ENCODE measurements at regions not wholly inside any gene's neighbourhood (a gene's known extent, or its start where the extent isn't known, plus 50 kb on each side); places are given as distances from the start of the nearest gene placed in this dataset.

GRCh38 chr5:153116916-153117315 lies 373.6 kb upstream of the GRIA1 start:
- Histone ChIP-seq H3K27ac (ENCODE audit: low read length) (no peak overlapping the region), H3K9me3 (ENCODE audit: low read length) (0 out of 2 replicates have a peak, but pooled peaks cover 5% of the 10 kb centered on the region), H2AFZ (ENCODE audit: low read length) (no peak overlapping the region), H3K4me1 (ENCODE audit: insufficient read depth, low read length) (no peaks in the 10 kb centered on the region), H3K27me3 (ENCODE audit: low read length) (no peaks in the 10 kb centered on the region; the same call in 1 of the 2 replicates), H3K36me3 (ENCODE audit: low read depth, low read length) (no peaks in the 10 kb centered on the region), H3K4me2 (ENCODE audit: low read length) (no peak overlapping the region), H3K79me2 (ENCODE audit: low read length) (no peaks in the 10 kb centered on the region), H3K9me2 (replicated peaks; ENCODE audit: low read length) (no peaks in the 10 kb centered on the region), H3K4me3 (ENCODE audit: low read length) (no peak overlapping the region), H3K9ac (ENCODE audit: low read length) (no peak overlapping the region), H4K20me1 (ENCODE audit: low read length) (no peaks in the 10 kb centered on the region), H3F3A (ENCODE audit: low read length, unreplicated experiment) (no peaks in the 10 kb centered on the region)
- intact Hi-C loops (cut with micrococcal nuclease): no loop called here
- BruUV-seq (replicated peaks): no TSS peak
- ATAC-seq: no peak
- CTCF ChIA-PET: no interaction called here
- DNase-seq: no peak
- TF ChIP-seq EZH2 (IDR thresholded peaks at IDR 0.05; ENCODE audit: low read length, unreplicated experiment): no peak
- POLR2A ChIA-PET (ENCODE audit: unreplicated experiment): no interaction called here

GRCh38 chr5:153118018-153118417 lies 372.5 kb upstream of the GRIA1 start:
- Histone ChIP-seq H3K4me1 (ENCODE audit: insufficient read depth, low read length) (no peaks in the 10 kb centered on the region), H3K27ac (ENCODE audit: low read length) (no peak overlapping the region), H3K4me3 (ENCODE audit: low read length) (no peak overlapping the region), H3K9me3 (ENCODE audit: low read length) (0 out of 2 replicates have a peak, but pooled peaks cover 5% of the 10 kb centered on the region), H4K20me1 (ENCODE audit: low read length) (no peaks in the 10 kb centered on the region), H3K9ac (ENCODE audit: low read length) (no peak overlapping the region), H3K79me2 (ENCODE audit: low read length) (no peaks in the 10 kb centered on the region), H3K27me3 (ENCODE audit: low read length) (no peaks in the 10 kb centered on the region), H2AFZ (ENCODE audit: low read length) (no peak overlapping the region), H3K36me3 (ENCODE audit: low read depth, low read length) (no peaks in the 10 kb centered on the region), H3F3A (ENCODE audit: low read length, unreplicated experiment) (no peaks in the 10 kb centered on the region), H3K9me2 (replicated peaks; ENCODE audit: low read length) (no peaks in the 10 kb centered on the region), H3K4me2 (ENCODE audit: low read length) (no peak overlapping the region)
- intact Hi-C loops (cut with micrococcal nuclease): no loop called here
- ATAC-seq (no peak), DNase-seq (no peak)
- CTCF ChIA-PET: no interaction called here
- POLR2A ChIA-PET (ENCODE audit: unreplicated experiment): no interaction called here
- TF ChIP-seq EZH2phosphoT487 (IDR thresholded peaks at IDR 0.05; ENCODE audit: borderline replicate concordance, low read length): no peak
- TF ChIP-seq CTCF (conservative IDR thresholded peaks at IDR 0.05; ENCODE audit: low read depth, low read length): no peak
- no peak for TF ChIP-seq EZH2 (IDR thresholded peaks at IDR 0.05; ENCODE audit: low read length, unreplicated experiment)
- no TSS peak for BruUV-seq (replicated peaks)

GRCh38 chr5:153122403-153122802 lies 368.1 kb upstream of the GRIA1 start:
- BruUV-seq (replicated peaks): no TSS peak
- TF ChIP-seq CTCF (conservative IDR thresholded peaks at IDR 0.05; ENCODE audit: low read depth, low read length) (no peak), EZH2phosphoT487 (IDR thresholded peaks at IDR 0.05; ENCODE audit: borderline replicate concordance, low read length) (no peak), EZH2 (IDR thresholded peaks at IDR 0.05; ENCODE audit: low read length, unreplicated experiment) (no peak)
- H3K9me2 ChIP-seq (replicated peaks; ENCODE audit: low read length): no peaks in the 10 kb centered on the region
- POLR2A ChIA-PET (ENCODE audit: unreplicated experiment): interaction anchor here (0.6 kb wide), 1 partner anchor 11 kb away, joined by 3 read pairs; no protein-coding TSS in a partner anchor
- no peak overlapping the region for H3K4me2 ChIP-seq (ENCODE audit: low read length)
- H3K4me1 ChIP-seq (ENCODE audit: insufficient read depth, low read length): no peaks in the 10 kb centered on the region
- no peak overlapping the region for H3K4me3 ChIP-seq (ENCODE audit: low read length)
- H3K27ac ChIP-seq (ENCODE audit: low read length): no peak overlapping the region
- no peaks in the 10 kb centered on the region for H4K20me1 ChIP-seq (ENCODE audit: low read length)
- intact Hi-C loops (cut with micrococcal nuclease): no loop called here
- DNase-seq (no peak), ATAC-seq (no peak)
- no peaks in the 10 kb centered on the region for H3F3A ChIP-seq (ENCODE audit: low read length, unreplicated experiment)
- no peaks in the 10 kb centered on the region for H3K27me3 ChIP-seq (ENCODE audit: low read length)
- H3K9me3 ChIP-seq (ENCODE audit: low read length): 0 out of 2 replicates have a peak, but pooled peaks cover 9% of the 10 kb centered on the region
- CTCF ChIA-PET: no interaction called here
- H3K36me3 ChIP-seq (ENCODE audit: low read depth, low read length): no peaks in the 10 kb centered on the region
- no peak overlapping the region for H2AFZ ChIP-seq (ENCODE audit: low read length)
- no peak overlapping the region for H3K9ac ChIP-seq (ENCODE audit: low read length)
- H3K79me2 ChIP-seq (ENCODE audit: low read length): no peaks in the 10 kb centered on the region
